HL-60 (cell line): ENCODE measurements at regions not wholly inside any gene's neighbourhood (a gene's known extent, or its start where the extent isn't known, plus 50 kb on each side); places are given as distances from the start of the nearest gene placed in this dataset.

ENCODE experiments used
- DNase-seq, 2 experiments: peaks; one replicate each; pipeline ENCODE4 v3.0.0-alpha.2; 2010 to 2020; ENCODE audit warnings: low read depth in 1 of 2, low spot score in 1 of 2
- H3K27ac ChIP-seq: fragments of 250-450 bp; sonication (Bioruptor Pico); replicated peaks from 2 replicates; pipeline ENCODE4 v1.5.1; 2020; ENCODE audit warnings: mild to moderate bottlenecking, moderate library complexity
- H3K27me3 ChIP-seq: fragments of 250-450 bp; sonication (Bioruptor Pico); 2 replicates; pipeline ENCODE4 v1.5.1; 2021; ENCODE audit warnings: mild to moderate bottlenecking, moderate library complexity; ENCODE audit not compliant: insufficient read depth, poor library complexity, severe bottlenecking
- H3K4me3 ChIP-seq: replicated peaks from 2 replicates; pipeline ENCODE4 v1.5.1; 2011; ENCODE audit warnings: mild to moderate bottlenecking, control low read depth, low read length; ENCODE audit not compliant: insufficient read depth
- CTCF ChIP-seq: IDR thresholded peaks from one replicate; pipeline ENCODE4 v1.5.1; 2011; ENCODE audit warnings: low read length, control low read depth, inconsistent platforms; ENCODE audit not compliant: insufficient read depth
- GABPA ChIP-seq: IDR thresholded peaks from 2 replicates; pipeline ENCODE4 v1.6.1; 2012; ENCODE audit warnings: low read depth
- POLR2AphosphoS5 ChIP-seq: IDR thresholded peaks from 2 replicates; pipeline ENCODE4 v1.6.1; 2012; ENCODE audit warnings: low read depth
- SPI1 ChIP-seq: IDR thresholded peaks from 2 replicates; pipeline ENCODE4 v1.6.1; 2012; ENCODE audit warnings: low read depth, mild to moderate bottlenecking, borderline replicate concordance
- TF ChIP-seq, protein P1 (sequence below): IDR thresholded peaks from 2 replicates; pipeline ENCODE4 v1.6.1; 2012; ENCODE audit warnings: low read depth; ENCODE audit not compliant: insufficient replicate concordance

DNA sequence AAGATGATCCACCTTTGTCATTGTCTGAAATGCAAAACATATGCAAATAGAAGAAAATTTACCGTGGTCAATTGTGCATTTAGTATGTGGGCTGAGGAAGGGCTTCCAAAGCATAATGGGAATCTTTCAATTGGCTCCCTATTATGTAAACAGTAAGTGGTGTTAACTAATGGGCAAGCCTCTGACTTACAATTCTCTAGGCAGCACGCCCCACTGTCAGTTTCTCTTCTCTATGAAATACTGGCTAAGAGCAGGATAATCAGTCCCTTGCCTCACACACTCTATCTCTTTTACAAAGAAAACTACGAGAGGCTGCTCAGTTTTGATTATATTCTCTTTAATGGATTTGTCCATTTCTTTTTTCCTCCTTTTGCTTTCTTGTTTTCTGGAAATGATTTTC, 1272.6 kb downstream of the PCDH19 start:
- no peaks in the 10 kb centered on the region for H3K27me3 ChIP-seq
- no peak overlapping the region for H3K4me3 ChIP-seq
- TF ChIP-seq, protein P1, sequence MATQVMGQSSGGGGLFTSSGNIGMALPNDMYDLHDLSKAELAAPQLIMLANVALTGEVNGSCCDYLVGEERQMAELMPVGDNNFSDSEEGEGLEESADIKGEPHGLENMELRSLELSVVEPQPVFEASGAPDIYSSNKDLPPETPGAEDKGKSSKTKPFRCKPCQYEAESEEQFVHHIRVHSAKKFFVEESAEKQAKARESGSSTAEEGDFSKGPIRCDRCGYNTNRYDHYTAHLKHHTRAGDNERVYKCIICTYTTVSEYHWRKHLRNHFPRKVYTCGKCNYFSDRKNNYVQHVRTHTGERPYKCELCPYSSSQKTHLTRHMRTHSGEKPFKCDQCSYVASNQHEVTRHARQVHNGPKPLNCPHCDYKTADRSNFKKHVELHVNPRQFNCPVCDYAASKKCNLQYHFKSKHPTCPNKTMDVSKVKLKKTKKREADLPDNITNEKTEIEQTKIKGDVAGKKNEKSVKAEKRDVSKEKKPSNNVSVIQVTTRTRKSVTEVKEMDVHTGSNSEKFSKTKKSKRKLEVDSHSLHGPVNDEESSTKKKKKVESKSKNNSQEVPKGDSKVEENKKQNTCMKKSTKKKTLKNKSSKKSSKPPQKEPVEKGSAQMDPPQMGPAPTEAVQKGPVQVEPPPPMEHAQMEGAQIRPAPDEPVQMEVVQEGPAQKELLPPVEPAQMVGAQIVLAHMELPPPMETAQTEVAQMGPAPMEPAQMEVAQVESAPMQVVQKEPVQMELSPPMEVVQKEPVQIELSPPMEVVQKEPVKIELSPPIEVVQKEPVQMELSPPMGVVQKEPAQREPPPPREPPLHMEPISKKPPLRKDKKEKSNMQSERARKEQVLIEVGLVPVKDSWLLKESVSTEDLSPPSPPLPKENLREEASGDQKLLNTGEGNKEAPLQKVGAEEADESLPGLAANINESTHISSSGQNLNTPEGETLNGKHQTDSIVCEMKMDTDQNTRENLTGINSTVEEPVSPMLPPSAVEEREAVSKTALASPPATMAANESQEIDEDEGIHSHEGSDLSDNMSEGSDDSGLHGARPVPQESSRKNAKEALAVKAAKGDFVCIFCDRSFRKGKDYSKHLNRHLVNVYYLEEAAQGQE, result no peak
- TF ChIP-seq GABPA, result no peak
- TF ChIP-seq CTCF, result no peak
- TF ChIP-seq POLR2AphosphoS5, result no peak
- TF ChIP-seq SPI1, result no peak
- no peak for DNase-seq
- no peak overlapping the region for H3K27ac ChIP-seq

- no peak overlapping the region for H3K27ac ChIP-seq
- DNase-seq, result no peak
- no peaks in the 10 kb centered on the region for H3K27me3 ChIP-seq
- no peak overlapping the region for H3K4me3 ChIP-seq
- TF ChIP-seq, protein P1, result no peak
- no peak for TF ChIP-seq SPI1
- TF ChIP-seq GABPA, result no peak
- no peak for TF ChIP-seq CTCF
- no peak for TF ChIP-seq POLR2AphosphoS5
Observed at GRCh38 chrX:99117011-99117410, 1293.1 kb downstream of the PCDH19 start.

DNA sequence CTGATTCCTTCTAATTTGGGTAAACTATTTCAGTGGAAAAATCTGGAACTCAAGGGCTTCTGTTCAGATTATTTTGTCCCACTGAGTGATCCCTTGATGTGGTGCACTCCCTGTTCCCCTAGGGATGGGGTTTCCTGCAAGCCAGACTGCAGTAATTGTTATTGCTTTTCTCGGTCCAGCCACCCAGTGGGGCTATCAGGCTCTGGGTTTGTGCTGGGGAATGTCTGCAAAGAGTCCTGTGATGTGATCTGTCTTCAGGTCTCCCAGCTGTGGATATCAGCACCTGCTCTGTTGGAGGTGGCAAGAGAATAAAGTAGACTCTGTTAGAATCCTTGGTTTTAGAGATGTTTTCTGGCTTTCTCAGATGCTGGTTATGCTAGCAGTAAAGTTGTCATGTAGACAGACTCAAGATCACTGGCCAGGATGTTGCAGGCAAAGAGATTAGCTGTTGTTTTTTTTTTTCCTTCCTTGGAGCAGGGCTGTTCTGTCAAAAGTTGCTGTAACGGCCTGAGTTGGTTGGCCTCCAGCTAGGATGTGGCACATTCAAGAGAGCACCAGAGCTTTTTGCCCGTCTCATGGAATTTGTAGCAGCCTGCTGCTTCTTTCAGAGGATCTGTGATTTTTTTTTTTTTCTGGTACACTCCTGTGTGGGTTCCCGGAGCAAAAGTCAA, 1314.0 kb downstream of the PCDH19 start:
- DNase-seq, result no peak
- no peak overlapping the region for H3K27ac ChIP-seq
- TF ChIP-seq, protein P1, result no peak
- TF ChIP-seq GABPA (no peak), SPI1 (no peak), CTCF (no peak), POLR2AphosphoS5 (no peak)
- no peak overlapping the region for H3K4me3 ChIP-seq
- no peaks in the 10 kb centered on the region for H3K27me3 ChIP-seq
